ENCODE measurements at regions not wholly inside any gene's neighbourhood (a gene's known extent, or its start where the extent isn't known, plus 50 kb on each side); places are given as distances from the start of the nearest gene placed in this dataset.

DNA sequence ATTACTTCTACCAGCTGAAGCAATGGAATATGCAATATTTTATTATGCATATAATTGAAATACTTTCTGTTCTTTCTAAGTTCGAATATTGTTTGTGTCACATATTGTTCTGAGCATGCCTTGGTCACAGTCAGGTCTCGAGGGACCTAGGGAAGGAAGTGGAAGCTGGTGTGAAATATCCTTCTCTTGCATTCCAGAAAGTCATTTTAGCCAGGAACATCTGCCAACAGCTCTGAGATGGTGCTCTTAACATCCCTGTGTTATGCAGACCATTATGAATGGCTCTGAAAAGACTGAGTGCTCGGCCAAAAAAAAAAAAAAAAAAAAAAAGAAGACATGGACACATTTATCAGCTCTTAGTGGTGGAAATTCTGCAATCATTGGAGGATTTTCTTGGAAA lies 132.7 kb upstream of the JAG1 start:
- DNase-seq (ENCODE audit: low read depth in 2 of 2) = no peak

DNA sequence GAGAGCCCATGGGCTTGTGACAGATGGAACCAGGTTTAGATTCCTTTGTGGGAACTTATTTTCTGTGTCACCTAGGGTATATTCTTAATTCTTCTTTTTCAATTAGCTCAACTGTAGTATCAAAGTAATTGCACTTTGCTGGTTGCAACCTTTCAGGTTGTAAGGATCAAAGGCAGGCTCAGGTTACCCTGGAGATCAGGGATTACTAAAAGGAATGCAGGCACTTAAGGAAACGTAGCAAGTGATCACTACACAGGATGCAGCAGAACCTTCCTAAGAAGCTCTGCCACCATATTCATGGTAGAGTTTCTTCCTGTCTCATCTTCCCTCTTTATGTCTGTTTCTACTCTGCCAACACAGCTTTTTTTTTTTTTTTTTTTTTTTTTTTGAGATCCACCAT lies 133.2 kb upstream of the JAG1 start:
- no peak for DNase-seq (ENCODE audit: low read depth in 2 of 2)

DNA sequence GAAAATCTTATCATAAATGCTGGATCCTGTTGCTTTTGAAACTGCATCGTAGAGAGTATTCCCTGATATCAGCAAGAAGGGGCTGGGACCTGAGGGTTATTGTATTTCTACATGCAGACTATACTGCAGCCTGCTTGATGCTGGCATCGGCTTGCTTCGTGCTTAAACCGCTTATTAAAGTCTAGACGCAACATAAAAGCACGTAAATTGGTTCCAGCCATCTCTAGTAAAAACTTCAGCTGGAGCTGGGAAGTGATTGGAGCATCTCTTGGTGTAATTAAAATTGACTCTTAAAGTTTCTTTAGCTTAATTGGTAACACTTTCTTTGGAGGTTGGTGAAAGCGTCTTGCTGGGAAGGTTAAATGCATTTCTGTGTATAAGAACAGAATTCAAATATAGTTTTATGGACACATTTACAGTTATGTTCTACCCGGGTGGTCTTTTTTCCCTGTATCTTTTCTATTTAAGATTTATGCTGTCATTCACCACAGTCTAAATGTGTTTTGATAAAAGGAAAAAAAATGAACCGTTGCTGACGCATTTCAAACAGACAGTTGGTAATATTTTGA lies 139.0 kb upstream of the JAG1 start:
- DNase-seq (ENCODE audit: low read depth in 2 of 2) = no peak

DNA sequence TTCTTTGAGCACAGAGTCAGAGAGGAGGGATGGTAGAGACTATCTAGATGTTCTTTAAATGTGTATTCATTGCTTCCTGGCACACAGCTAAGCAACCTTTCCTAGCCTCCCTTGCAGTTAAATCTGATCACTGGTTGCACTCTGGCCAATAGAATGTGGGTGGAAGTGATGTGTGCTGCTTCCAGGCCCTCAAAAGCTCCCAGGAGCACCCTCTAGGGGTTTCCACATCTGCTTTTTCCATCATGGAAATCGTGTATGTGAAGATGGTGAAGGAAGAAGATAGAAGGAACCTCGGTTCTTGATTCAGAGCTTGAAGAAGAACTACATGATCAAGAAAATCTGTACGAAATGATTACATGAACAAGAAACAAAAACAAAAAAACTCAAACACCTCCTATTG lies 149.8 kb upstream of the JAG1 start:
- no peak for DNase-seq (ENCODE audit: low read depth in 2 of 2)

DNA sequence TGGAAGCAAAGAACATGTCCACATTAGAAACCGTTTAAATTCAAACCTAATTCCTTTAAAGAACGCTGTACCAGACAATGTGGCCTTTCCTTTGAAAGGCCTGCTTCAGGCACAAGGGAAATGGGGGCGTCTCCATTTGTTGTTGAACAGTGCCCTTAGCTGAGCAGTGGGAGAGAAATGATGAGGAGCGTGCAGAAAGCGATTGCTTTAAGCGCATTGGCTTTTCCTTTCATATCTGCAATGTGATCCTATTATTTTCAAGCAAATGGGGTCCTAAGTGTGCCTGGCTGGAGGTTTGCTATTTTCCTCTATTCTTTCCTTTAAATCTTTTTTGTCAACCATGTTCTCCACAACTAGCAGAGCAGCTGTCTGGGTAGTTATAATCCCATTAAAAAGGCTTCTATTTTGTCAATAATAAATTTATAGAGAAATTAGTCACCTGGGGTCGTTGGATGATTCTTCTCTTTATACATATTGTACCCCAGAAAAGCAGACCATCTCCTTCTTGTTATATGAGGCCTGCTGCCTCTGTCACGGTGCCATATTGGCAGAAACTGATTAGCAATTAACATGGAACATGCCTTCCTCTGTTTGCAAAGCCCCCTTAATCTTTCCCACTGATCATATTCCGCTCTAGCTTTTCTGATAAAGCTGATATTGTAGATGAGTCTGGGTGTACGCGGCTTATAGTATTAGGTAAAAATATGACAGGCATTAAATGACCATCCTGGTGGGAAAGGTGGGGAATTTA lies 151.1 kb upstream of the JAG1 start:
- DNase-seq (ENCODE audit: low read depth in 2 of 2) = no peak

DNA sequence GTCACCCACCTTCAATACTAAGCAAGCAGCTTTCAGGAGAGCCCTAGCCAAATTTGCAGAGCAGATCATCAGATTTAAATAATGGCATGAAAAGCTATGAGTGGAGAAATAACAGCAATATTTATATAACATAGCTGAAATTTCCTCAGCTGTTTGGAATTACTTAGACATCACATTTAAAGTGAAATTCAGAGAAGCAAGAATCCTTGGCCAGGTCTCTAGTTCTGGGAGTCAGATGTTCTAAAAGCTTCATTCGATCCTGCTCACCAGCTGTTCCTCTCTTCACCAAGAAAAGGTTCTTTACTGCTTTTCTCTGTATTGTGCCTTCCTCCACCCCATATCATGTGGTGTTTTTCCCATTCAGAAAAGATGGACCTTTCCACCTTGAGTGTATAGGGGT lies 152.3 kb upstream of the JAG1 start:
- no peak for DNase-seq (ENCODE audit: low read depth in 2 of 2)

DNA sequence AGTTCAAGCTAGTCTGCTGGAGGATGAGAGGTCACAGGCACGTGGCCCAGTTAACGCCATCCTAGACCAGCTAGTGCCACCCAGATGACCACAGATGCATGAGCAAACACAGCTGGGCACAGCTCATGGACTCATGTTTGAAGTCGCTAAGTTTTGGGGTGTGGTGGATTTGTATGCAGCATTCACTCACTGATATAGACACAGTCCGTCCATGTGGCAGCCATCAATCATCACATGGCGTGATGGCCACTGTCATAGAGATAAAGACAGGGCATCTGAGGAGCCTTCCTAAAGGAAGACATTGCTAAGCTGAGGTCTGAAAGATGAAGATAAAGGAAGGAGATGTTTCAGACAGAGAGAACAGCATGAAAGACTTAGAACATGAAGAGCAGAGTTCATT lies 154.4 kb upstream of the JAG1 start:
- no peak for DNase-seq (ENCODE audit: low read depth in 2 of 2)

DNA sequence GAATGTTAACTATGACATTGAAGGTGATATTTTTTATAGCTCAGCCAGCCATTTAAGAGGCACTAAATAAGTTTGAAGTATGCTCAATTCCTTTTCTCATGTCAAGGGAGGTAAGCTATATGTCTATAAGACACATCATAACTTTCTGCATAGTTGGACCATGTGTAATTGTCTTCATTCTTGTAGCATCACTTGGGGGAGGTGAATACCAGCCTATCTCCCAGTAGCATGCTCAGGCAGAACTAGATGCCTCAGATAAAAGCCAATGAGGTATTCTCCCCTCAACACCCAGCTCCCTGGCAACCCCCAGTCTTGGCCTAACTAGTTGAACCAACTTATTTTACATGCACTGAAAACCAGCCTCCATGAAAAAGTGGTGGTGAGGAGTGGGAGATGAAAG lies 158.3 kb upstream of the JAG1 start:
- DNase-seq (ENCODE audit: low read depth in 2 of 2) = no peak

DNA sequence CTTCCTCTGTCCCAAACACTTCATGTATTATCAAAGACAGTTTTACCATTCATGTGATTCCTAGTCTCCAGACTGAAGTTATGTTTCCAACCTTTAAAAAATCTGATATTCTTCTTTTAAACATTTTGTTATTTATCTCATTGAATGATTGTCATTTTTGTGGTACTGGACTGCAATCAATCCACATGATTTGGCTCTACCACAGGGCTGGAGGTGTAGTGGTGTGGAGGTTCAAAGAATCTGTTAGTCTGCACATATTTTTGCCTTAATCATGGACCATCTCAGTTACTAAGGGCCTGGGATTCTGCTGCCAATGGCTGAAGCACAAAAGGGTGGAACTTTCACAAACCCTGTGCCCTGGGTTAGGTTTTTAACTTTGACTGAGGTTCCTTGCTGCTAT lies 164.1 kb upstream of the JAG1 start:
- no peak for DNase-seq (ENCODE audit: low read depth in 2 of 2)

DNA sequence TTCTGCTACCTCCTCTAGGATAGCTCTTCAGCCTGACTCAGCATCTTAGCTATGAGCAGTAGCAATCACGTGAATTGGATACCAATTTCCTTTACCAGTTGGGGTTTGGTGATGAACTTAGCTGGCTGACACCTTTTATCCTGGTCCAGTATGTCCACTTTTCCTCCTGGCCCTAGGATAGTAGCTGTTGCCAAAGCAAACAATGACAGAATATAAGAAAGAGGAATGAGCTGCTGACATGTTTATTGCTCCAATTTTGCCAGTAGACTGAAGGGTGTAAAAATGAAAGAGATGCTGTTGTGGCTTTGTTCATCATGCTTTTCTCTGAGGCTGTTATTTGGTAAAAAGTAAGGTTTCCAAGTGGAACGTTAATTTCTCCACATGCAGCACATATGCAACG lies 168.3 kb upstream of the JAG1 start:
- DNase-seq (ENCODE audit: low read depth in 2 of 2) = no peak

DNA sequence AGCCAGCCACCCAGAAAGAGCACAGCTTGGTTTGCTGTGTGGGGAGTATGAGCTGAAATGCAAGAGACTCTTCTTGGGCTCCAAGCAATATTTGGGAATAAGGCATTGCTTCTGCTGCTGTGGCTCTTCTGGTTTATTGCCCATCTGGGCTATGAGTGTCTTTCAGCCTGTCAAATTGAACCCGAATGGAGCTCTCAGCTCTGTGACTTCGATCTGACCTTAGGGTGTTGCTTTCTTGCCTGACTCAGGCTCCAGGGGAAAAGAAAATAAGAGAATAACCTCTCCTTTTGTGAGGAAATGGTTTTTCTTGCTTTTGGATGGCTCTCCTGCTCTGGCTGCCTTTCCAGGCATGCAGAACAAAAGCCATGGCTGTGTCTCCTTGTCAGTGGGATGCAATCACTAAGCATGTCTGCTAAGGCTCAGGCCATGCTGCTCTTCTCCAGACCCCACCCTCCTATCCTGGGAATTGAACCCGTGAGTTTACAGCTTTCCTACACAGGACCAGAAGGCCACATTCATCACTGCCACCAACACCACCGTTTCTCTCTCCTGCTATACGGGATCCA lies 169.4 kb upstream of the JAG1 start:
- no peak for DNase-seq (ENCODE audit: low read depth in 2 of 2)

DNA sequence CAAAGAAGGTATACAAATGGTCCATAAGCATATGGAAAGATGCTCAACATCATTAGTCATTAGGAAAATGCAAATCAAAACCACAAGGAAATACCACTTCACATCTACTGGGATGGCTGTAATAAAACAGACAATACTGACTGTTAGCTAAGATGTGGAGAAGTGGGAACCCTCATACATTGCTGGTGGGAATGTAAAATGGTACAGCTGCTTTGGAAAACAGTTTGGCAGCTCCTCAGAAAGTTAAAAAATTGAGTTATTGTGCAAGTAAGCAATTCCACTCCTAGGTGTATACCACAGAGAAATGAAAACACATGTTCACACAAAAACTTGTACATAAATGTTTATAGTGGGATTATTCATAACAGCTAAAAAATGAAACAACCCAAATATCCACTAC lies 173.0 kb upstream of the JAG1 start:
- no peak for DNase-seq (ENCODE audit: low read depth in 2 of 2)

DNA sequence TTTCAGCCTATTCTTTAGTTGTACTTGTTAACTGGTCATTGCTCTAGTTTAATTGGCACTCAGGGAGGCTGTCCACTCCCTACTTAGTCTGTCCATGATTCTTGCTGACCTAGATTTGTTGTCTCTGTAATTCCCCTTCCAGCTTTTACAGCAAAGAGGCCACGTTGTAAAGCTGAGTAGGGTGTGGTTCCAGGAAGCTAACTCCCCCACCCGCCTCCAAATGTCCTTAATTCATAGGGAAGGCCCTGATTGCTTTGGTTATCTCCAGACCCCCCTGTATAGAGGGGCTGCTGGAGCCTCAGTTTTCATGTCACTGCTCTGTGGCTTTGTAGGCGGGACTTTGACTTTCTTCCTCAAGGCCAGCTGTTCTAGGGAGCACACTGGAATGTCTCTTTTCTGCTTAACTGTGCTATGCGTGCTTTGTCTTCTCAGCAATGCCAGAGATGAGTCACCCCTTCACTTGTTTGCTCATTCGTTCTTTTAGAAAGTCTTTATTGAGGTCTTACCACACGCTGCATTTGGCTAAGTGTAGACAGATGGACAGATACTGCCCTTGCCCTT lies 175.1 kb upstream of the JAG1 start:
- no peak for DNase-seq (ENCODE audit: low read depth in 2 of 2)

DNA sequence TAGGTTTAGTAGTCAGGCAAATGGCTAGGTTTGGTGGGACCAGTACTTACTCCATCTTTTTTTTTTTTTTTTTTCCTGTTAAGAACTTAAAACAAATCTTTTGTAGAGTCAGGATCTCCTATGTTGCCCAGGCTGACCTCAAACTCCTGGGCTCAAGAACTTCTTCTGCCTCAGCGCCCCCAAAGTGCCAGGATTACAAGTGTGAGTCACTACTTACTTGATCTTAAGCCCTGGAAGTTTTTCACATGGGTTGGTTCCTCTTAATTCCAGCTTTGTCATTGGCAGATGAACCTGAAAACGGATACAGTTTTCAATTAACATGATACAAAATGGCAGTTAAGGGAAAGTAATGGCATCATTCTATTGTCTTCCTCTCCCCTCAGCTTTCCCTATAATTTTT lies 179.4 kb upstream of the JAG1 start:
- no peak for DNase-seq (ENCODE audit: low read depth in 2 of 2)

DNA sequence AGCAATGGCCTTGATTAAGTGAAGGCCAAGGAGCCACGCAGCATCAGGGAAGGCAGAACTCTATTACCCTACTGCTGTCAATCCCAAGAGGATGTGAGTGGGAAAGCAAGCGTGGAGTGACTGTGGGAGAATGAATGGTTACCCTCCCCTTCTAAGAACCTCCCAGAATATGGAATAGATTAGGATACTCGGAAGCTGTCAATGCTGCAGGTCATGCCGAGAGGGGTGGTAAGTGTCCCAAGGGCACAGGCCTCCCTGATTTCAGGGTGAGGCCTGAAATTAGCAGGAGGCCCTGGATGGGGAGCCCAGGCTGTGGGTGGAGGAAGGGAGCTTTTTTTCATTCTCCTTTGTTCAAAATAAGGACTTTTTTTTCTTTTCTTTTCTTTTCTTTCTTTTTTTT lies 179.9 kb upstream of the JAG1 start:
- no peak for DNase-seq (ENCODE audit: low read depth in 2 of 2)

DNA sequence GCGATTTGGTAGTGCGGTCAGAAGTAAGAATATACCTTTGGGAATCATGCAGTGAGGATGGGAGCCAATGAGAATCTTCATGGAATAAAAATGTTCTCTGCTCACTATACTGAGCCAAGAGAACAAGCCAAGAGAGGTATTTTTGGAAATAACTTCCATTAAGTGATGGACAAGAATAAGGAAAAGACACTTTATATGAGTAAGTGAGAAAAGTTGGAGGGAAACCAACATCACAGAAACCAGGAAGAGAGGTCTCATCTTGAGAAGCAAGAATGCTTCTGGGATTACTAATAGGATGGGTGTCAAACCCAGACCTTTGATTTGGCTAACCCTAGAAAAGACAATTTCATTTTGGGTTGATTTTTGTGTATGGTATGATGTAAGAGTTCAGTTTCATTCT lies 181.2 kb upstream of the JAG1 start:
- no peak for DNase-seq (ENCODE audit: low read depth in 2 of 2)

DNA sequence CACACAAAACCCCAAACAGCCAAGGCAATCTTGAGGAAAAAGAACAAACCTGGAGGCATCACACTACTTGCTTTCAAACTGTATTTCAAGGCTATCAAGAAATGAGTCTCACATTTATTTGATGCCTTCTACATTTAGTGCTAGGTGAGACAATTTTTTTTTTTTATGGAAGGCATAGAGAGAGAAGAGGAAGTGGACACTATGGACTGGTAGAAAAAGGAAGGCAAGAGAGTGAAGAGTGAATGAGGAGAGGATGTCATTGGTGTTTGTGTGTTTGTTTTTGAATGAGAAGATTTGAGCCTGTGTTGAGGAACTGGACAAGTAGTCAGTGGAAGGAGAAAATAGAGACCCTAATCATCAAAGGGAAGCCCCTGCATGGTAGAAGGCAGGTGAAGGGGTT lies 182.0 kb upstream of the JAG1 start:
- no peak for DNase-seq (ENCODE audit: low read depth in 2 of 2)

DNA sequence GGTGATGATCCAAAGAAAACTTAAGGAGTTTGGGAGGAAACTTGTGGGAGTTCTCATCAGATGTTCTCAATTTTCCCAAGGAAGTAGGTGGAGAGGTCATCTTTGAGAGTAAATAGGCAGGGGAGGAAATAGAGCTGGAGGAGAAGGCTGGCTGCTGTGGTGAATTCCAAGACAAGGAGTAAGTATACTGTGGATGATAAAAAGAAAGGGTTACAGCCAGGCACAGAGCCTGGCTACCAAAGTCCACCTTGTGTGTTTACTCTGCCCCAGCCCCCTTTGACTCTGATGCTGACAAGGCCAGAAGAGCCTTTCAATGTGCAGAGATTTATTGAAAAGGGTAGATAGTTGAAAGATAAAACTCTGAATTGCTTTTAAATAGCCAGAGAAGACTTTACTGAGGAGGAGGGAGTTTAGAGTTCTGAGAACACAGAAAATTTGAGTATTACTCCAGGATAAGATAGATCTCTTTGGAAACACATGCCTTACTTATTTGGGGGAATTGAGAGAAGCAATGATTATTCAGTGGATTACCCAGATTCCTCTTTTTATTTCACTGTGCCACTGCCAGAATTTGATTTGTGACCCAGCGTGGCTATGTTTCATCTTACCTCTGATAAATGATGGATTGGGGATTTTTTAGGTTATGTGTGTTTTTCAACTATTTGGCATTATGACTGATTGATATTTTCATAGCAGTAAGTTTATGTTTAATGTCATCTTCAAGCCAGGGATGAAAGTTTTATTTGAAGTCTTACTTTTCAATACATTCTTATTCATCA lies 182.6 kb upstream of the JAG1 start:
- no peak for DNase-seq (ENCODE audit: low read depth in 2 of 2)

DNA sequence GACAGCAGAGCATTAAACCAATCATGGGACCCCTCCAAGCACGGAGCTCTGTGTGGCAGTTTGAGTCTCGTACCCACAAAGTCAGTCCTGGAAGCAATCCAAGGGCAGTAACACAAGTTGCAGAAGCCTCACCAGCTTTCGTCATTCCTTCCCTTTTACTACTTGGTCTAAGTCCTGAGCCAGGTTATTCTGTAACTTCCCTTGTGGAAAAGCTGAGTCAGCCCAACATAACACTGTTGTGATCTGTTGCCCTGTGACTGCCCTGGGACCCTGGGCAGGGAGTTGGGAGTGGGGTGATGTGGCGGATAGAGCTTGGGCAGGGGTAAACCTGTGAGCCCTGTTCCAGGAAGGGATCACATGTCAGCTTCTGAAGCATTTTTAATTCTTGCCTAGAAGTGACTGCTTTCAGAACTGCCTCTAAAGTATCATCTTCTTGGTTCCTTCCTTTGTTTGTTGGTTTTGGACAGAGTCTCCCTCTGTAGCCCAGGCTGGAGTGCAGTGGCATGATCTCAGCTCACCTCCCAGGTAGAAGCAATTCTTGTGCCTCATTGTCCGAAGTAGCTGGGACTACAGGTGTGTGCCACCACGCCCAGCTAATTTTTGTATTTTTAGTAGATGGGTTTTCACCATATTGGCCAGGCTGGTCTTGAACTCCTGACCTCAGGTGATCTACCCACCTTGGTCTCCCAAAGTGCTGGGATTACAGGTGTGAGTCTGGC lies 183.7 kb upstream of the JAG1 start:
- no peak for DNase-seq (ENCODE audit: low read depth in 2 of 2)

DNA sequence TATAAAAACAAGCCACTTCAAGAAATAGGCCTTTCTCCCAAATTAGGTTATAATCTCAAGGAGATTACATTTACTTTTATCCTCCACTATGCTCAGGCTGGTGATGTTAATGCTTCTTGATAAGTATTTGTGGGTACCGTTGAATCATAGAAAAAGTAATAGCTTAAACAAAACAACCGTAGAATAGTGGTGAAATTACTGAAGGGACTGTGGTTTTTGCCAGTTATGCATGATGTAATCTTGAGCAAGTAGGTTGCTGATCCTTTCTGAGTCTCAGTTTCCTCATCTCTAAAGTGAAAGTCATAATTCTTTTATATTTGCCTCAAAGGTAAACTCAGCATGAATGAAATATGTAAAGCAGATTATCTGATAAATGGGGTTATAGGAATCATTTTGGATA lies 187.3 kb upstream of the JAG1 start:
- DNase-seq (ENCODE audit: low read depth in 2 of 2) = no peak

DNA sequence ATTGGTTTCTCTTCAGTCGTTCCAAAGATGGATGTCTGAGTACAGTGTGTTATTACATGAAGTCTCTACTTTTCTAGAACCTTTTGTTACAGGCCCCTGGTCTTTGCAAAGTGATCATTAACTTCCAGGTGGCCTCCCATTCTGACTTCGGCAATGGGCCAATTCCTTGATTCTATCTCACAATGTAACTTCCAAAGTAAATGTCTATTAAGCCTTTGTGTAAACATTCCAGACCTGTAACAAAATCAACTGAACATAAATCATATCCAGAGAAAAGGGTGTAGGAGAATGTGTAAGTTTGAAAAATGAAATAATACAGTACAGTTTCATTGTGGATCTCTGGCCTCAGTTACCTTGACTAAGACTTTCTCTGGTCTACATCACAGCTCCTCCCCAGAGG lies 187.8 kb upstream of the JAG1 start:
- DNase-seq (ENCODE audit: low read depth in 2 of 2) = no peak
